Activated naive CD4-positive, alpha-beta T cell treated with anti-CD3 and anti-CD28 coated beads, Interleukin-2, amount 50 U/mL, for 24 hours (primary cell): ENCODE measurements at regions not wholly inside any gene's neighbourhood (a gene's known extent, or its start where the extent isn't known, plus 50 kb on each side); places are given as distances from the start of the nearest gene placed in this dataset.

ENCODE experiments used
- H3K27ac Mint-ChIP-seq: one replicate; pipeline ENCODE4 v1.8.0; 2021; ENCODE audit warnings: mild to moderate bottlenecking, mixed read lengths
- H3K27me3 Mint-ChIP-seq: one replicate; pipeline ENCODE4 v1.8.0; 2021; ENCODE audit warnings: mixed read lengths
- H3K36me3 Mint-ChIP-seq: one replicate; pipeline ENCODE4 v1.8.0; 2021; ENCODE audit warnings: mixed read lengths
- H3K4me1 Mint-ChIP-seq: one replicate; pipeline ENCODE4 v1.8.0; 2021; ENCODE audit warnings: mixed read lengths
- H3K4me3 Mint-ChIP-seq: one replicate; pipeline ENCODE4 v1.8.0; 2021; ENCODE audit warnings: mild to moderate bottlenecking, mixed read lengths
- H3K9me3 Mint-ChIP-seq: one replicate; pipeline ENCODE4 v1.8.0; 2021; ENCODE audit warnings: mixed read lengths

DNA sequence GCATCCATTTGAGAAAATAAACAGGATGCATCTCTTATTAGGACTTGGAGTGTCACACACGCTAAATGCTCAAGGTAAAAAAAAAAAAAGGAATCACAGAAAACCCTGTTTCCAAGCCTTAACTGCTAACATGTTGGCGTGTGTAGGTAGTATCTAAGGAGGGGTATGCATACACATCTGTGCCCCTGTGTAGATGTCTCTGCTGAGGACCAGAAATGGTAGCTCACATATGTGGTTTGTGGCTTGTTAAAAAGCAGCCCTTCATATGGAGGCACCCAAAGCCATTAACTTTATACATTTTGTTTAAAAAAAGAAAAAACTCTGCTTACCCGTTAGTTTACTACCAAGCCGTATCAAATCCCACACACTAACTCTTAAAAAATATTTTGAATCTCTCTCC, 314.1 kb downstream of the SNAPC1 start:
- Mint-ChIP-seq H3K27ac (no peak overlapping the region), H3K4me1 (peaks cover 37% of the 10 kb centered on the region), H3K27me3 (no peaks in the 10 kb centered on the region), H3K36me3 (no peaks in the 10 kb centered on the region), H3K9me3 (no peaks in the 10 kb centered on the region), H3K4me3 (no peak overlapping the region)

DNA sequence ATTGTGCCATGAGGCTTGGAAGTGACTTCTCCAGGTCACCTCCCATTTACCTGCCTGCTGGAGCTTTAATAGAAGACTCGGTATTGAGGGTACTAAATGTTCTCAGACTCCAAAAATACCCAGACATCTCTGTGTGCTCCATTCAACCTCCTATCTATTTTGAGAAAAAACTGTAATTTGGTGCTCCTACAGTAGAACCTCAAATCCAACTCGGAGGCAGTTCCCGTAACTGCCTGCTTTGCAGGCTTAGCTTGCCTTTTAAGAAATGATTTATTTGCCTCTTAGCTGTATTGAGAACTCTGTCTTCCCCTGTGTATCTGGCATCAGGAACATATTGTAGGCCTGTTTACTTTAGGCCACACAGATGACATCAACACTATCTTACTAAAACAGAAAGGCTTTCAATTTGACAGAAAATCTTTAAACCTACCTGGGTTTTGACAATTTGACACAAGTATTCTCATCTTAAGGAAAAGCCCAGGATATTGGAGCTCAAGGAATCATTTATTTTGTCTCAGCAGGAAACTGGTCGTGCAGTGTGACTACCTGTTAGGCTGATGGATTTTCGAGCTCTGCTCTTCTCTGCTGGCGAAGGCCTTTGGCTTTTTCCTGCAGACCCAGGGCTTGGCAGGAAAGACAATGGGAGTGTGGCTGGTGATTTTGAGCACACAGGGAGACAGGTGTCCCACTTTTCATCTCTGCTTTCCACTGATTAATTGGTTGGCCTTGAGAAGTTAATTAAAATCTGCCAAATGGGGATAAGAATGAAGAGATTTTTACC, 314.8 kb downstream of the SNAPC1 start:
- Mint-ChIP-seq H3K36me3 (no peaks in the 10 kb centered on the region), H3K4me3 (peak overlapping the region; percentile 23), H3K27me3 (no peaks in the 10 kb centered on the region), H3K4me1 (peaks cover 43% of the 10 kb centered on the region), H3K9me3 (no peaks in the 10 kb centered on the region), H3K27ac (no peak overlapping the region)

DNA sequence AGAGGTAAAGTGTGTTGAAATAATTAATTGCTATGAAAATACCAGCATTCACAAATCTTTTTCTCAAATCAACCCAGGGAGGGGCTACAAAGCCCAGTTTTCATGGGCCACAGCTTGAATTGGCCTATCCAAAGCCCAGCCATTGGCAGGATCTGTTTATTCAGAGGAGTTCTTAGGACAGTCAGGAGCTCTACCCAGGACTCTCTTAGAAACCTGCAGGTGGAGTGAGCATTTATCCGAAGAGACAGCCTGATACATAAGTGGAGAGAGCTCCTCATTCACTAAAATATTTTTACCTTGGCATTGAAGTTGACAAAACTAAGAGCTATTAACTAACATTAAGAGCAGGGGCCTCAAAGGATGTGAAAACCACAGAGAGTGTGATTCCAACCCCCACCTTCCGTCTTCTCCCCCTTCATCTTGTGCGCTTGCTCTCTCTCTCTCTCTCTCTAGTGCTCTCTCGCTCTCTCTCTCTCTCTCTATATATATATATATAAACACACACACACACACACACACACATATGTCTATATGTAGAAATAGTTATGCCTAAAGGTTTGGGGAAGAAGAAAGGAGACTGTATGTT, 315.5 kb downstream of the SNAPC1 start:
- no peaks in the 10 kb centered on the region for H3K36me3 Mint-ChIP-seq
- H3K9me3 Mint-ChIP-seq: no peaks in the 10 kb centered on the region
- H3K4me3 Mint-ChIP-seq: peak overlapping the region; percentile 23
- H3K27me3 Mint-ChIP-seq: no peaks in the 10 kb centered on the region
- no peak overlapping the region for H3K27ac Mint-ChIP-seq
- peaks cover 51% of the 10 kb centered on the region for H3K4me1 Mint-ChIP-seq

DNA sequence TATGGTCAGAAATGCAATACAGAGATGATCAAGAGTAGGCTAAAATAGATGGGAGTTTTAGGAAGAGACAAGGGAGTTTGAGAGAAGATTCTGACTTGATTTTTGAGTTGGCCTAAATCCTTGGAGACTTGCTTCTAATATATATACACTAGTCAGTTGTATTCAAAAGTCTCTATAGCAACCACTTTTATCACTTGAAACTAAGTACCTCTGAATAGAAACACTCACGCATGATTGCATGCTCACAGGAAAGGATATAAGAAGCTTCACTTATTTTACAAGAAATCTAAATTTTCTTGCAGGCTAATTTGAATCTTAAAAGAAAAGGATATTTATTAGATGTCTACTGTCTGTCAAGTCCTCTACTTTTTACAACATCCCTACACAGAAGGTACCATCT, 316.8 kb downstream of the SNAPC1 start:
- Mint-ChIP-seq H3K27ac (no peak overlapping the region), H3K4me3 (no peak overlapping the region), H3K36me3 (no peaks in the 10 kb centered on the region), H3K27me3 (no peaks in the 10 kb centered on the region), H3K4me1 (peaks cover 51% of the 10 kb centered on the region), H3K9me3 (no peaks in the 10 kb centered on the region)

DNA sequence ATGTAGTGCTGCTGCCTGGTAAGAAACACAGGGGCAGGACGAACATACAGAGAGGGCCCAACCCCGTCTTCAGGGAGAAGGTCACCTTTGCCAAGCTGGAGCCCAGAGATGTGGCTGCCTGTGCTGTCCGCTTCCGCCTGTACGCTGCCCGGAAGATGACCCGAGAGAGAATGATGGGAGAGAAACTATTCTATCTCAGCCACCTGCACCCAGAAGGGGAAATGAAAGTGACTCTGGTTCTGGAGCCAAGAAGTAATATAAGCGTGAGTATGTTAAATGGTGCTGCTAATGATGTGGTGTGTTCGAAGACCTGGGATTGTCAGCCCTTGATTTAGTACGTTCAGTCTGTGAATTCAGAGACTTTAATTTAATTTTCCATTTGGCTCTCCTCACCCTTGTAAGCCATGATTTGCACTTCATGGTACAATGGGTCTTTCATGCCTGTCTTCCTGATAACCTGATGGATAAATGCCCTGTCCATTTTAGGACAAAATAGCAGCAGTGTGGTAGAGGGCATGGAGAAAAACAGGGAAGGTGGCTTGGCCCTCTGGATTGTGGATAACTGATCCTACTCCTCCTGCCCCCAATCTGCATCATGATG, 318.9 kb downstream of the SNAPC1 start:
- Mint-ChIP-seq H3K9me3 (no peaks in the 10 kb centered on the region), H3K4me3 (no peak overlapping the region), H3K27ac (no peak overlapping the region), H3K27me3 (no peaks in the 10 kb centered on the region), H3K36me3 (peaks cover 4% of the 10 kb centered on the region), H3K4me1 (peaks cover 51% of the 10 kb centered on the region)

DNA sequence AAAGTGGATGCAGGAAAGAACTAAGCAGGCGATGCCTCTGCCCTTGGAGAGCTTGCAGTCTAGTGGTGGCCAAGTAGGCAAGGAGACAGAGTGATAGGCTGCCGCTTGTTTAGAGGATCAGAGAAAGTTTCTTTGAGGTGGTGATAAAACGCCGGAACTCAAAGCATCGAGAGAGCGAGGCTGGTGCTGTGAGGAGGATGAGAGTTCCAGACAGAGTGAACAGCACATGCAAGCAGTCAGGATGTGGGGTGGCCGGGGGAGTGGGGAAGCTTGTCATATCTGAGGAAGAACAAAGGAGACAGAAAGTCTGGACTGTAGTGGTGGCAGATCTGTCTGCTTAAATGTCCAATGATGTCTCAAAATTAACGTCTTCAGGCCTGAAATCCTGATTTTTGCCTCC, 319.7 kb downstream of the SNAPC1 start:
- Mint-ChIP-seq H3K27ac (no peak overlapping the region), H3K4me1 (peaks cover 43% of the 10 kb centered on the region), H3K4me3 (no peak overlapping the region), H3K9me3 (no peaks in the 10 kb centered on the region), H3K36me3 (peaks cover 6% of the 10 kb centered on the region), H3K27me3 (peaks cover 3% of the 10 kb centered on the region)

DNA sequence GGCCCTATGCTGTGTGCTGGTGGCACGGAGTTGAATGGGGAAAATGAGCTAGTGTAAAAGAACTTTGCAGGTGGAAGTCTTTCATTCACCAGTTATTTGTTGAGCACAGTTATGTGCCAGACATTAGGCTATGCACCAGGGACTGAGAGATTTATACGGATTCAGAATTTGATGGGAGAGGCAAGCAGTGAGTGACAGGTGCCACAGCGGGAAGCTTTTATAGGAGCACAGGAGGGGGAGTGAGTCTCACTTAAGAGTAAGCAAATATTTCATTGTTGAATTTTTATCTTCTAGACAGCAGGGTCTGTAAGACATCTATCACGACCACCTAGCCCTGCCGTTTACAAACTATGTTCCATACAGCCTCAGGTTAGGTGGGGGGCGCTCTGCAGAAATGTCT, 320.6 kb downstream of the SNAPC1 start:
- peaks cover 35% of the 10 kb centered on the region for H3K4me1 Mint-ChIP-seq
- no peaks in the 10 kb centered on the region for H3K9me3 Mint-ChIP-seq
- no peak overlapping the region for H3K27ac Mint-ChIP-seq
- peaks cover 4% of the 10 kb centered on the region for H3K27me3 Mint-ChIP-seq
- H3K4me3 Mint-ChIP-seq: no peak overlapping the region
- peaks cover 7% of the 10 kb centered on the region for H3K36me3 Mint-ChIP-seq

DNA sequence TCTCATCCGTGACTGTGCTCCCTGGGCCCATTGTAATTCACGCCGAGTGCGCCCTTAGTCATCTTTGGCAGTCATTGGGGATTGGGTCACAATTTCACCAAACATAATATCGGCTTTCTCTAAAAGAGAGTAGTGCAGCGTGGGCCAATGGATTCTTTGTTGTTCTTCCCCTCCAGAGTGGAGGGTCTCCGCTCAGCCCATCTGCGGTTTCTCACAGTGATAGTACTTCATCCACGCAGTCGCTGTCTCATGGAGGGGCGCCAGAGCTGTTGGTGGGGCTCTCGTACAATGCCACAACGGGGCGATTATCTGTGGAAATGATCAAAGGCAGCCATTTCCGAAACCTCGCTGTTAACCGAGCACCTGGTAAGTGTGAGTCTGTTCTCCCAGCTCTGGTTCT, 321.8 kb downstream of the SNAPC1 start:
- H3K27ac Mint-ChIP-seq: no peak overlapping the region
- peaks cover 7% of the 10 kb centered on the region for H3K36me3 Mint-ChIP-seq
- H3K9me3 Mint-ChIP-seq: no peaks in the 10 kb centered on the region
- no peak overlapping the region for H3K4me3 Mint-ChIP-seq
- peaks cover 4% of the 10 kb centered on the region for H3K27me3 Mint-ChIP-seq
- peaks cover 22% of the 10 kb centered on the region for H3K4me1 Mint-ChIP-seq

DNA sequence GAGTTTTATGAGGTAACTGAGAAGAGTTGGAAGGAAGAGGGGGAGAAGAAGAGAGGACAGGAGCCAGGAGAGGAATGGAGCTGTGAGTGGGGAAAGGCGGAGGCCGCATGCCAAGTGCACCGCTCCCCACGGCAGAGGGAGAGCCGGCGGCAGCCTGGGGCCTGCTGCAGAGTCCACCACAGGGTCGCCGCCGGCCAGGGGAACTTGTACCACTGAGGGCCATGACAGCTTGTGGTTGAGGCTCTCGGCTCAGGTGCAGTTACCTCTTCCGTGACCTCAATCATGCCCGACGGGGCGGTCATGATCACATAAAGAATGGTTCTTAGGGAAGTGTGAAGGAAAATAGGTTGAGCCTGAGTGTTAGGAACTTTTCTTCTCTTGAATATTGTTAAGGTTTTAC, 325.0 kb downstream of the SNAPC1 start:
- peaks cover 5% of the 10 kb centered on the region for H3K9me3 Mint-ChIP-seq
- no peak overlapping the region for H3K4me3 Mint-ChIP-seq
- peaks cover 6% of the 10 kb centered on the region for H3K4me1 Mint-ChIP-seq
- H3K27ac Mint-ChIP-seq: no peak overlapping the region
- peaks cover 4% of the 10 kb centered on the region for H3K27me3 Mint-ChIP-seq
- peaks cover 7% of the 10 kb centered on the region for H3K36me3 Mint-ChIP-seq

DNA sequence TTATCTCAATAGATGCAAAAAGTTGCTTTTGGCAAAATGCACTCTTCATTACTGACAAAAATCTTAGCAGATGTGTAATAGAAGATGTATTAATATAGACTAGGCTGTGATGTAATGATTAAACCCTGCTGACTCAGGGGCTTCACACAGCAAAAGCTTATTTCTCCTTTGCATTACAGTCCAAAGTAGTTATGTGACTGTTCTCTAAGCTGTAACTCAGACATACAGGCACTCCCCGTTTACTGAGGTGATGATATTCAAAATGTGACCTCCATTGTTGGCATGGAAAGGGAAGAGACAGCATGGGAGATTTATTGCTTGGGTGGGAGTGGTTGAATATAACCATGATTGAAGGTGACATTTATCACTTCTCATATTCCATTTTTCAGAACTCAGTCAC, 331.5 kb downstream of the SNAPC1 start:
- H3K9me3 Mint-ChIP-seq: peaks cover 5% of the 10 kb centered on the region
- no peak overlapping the region for H3K27ac Mint-ChIP-seq
- H3K27me3 Mint-ChIP-seq: peaks cover 4% of the 10 kb centered on the region
- H3K36me3 Mint-ChIP-seq: no peaks in the 10 kb centered on the region
- peaks cover 7% of the 10 kb centered on the region for H3K4me1 Mint-ChIP-seq
- H3K4me3 Mint-ChIP-seq: no peak overlapping the region

DNA sequence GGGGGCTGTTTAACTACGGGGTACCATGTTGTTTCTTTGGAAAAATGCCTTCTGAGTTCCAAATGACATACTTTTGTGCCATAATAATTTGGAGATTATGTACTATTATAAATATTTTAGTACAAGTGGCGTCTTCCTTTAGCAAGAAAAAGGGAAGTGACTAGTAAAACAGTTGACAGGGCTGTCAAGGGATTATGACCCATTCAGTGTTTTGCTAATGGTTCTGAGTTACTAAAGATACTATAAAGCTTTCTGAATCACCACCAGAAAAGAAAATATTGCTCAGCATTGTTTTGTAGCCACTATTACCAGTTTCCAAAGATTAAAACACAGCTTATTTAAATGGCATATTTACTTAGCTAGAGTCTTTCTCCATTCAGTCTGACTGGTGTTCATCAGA, 334.9 kb downstream of the SNAPC1 start:
- no peak overlapping the region for H3K4me3 Mint-ChIP-seq
- H3K36me3 Mint-ChIP-seq: no peaks in the 10 kb centered on the region
- H3K4me1 Mint-ChIP-seq: peaks cover 7% of the 10 kb centered on the region
- no peak overlapping the region for H3K27ac Mint-ChIP-seq
- H3K9me3 Mint-ChIP-seq: no peaks in the 10 kb centered on the region
- peaks cover 4% of the 10 kb centered on the region for H3K27me3 Mint-ChIP-seq

DNA sequence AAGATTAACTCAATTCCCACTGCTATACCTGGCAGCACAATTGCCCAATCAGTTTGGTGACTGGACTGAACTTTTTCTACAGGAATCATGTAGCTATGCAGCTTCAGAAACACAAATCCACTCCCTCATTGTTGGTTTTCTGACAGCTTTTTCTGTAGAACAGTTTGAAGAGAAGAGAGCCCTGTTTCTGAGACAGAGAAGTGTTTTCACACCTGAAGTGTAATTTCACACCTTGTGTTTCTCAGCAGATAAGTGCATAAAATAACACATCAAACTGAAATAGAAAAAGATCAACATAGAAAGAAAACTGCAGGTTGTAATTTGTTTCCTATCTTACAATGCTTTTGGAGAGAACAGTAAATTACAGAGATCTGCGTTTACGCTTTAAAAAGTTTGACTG, 335.6 kb downstream of the SNAPC1 start:
- H3K4me3 Mint-ChIP-seq: no peak overlapping the region
- H3K27ac Mint-ChIP-seq: no peak overlapping the region
- H3K36me3 Mint-ChIP-seq: no peaks in the 10 kb centered on the region
- peaks cover 7% of the 10 kb centered on the region for H3K4me1 Mint-ChIP-seq
- no peaks in the 10 kb centered on the region for H3K9me3 Mint-ChIP-seq
- H3K27me3 Mint-ChIP-seq: peaks cover 4% of the 10 kb centered on the region

DNA sequence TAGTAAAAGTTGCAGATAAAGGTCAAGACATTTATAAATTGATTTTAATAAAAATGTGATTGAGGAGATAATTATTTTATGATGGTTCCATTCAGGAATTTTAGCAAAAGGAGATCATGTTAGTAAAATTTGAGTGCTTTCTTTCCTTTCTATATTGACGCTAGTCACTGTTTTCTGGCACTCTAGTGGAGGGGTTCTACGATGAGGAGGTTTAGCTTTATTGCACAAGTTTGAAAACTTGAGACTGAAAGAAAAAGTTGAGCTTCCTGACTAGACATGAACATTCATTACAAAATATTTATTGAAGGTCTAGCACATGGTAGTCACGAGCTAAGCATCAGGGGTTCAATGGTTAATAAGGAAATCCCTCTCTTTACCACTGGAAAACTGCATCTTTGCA, 336.1 kb downstream of the SNAPC1 start:
- no peaks in the 10 kb centered on the region for H3K36me3 Mint-ChIP-seq
- no peak overlapping the region for H3K4me3 Mint-ChIP-seq
- peaks cover 4% of the 10 kb centered on the region for H3K27me3 Mint-ChIP-seq
- H3K27ac Mint-ChIP-seq: no peak overlapping the region
- no peaks in the 10 kb centered on the region for H3K9me3 Mint-ChIP-seq
- peaks cover 7% of the 10 kb centered on the region for H3K4me1 Mint-ChIP-seq

DNA sequence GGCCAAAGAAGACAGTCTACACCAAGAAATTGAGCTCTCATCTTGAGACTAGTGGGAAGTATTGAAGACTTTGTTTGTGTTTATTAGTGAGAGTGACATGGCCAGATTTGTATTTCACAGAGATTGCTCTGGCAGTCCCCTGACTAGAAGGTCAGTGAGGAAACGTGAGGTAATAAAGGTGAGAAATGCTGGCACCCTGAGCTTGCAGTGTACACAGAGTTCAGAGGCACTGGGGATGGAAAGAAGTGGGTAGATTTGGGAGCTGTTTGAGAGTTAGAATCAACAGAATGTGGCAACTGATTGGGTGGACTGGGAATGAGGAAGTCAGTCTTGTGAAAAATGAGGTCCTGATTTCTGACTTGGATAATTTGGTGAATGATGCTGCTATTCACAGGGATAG, 336.9 kb downstream of the SNAPC1 start:
- no peaks in the 10 kb centered on the region for H3K36me3 Mint-ChIP-seq
- no peak overlapping the region for H3K4me3 Mint-ChIP-seq
- peaks cover 7% of the 10 kb centered on the region for H3K4me1 Mint-ChIP-seq

DNA sequence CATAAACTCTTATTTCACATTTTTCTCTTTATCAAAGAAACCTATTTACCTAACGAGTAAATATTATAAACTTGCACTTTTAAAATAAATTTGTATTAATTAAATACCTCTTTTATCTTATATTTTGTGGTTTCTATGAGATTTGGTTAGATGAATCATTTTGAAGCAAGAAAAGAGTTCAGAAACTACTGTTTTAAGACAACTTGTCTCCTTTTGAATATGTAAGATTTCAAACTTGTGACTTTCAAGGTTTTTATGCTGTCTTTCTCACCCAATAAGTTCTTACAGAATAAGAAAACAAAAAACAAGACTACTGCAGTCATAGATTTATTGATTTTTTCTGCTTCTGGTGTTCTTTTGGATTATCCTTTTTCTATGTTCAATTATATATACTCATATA, 339.0 kb downstream of the SNAPC1 start:
- Mint-ChIP-seq H3K4me1 (peaks cover 7% of the 10 kb centered on the region), H3K9me3 (no peaks in the 10 kb centered on the region), H3K27ac (no peak overlapping the region), H3K36me3 (no peaks in the 10 kb centered on the region), H3K27me3 (peaks cover 3% of the 10 kb centered on the region), H3K4me3 (no peak overlapping the region)

More for the DNA sequence above, 336.9 kb downstream of the SNAPC1 start:
- no peaks in the 10 kb centered on the region for H3K9me3 Mint-ChIP-seq
- no peak overlapping the region for H3K27ac Mint-ChIP-seq
- H3K27me3 Mint-ChIP-seq: peaks cover 4% of the 10 kb centered on the region

DNA sequence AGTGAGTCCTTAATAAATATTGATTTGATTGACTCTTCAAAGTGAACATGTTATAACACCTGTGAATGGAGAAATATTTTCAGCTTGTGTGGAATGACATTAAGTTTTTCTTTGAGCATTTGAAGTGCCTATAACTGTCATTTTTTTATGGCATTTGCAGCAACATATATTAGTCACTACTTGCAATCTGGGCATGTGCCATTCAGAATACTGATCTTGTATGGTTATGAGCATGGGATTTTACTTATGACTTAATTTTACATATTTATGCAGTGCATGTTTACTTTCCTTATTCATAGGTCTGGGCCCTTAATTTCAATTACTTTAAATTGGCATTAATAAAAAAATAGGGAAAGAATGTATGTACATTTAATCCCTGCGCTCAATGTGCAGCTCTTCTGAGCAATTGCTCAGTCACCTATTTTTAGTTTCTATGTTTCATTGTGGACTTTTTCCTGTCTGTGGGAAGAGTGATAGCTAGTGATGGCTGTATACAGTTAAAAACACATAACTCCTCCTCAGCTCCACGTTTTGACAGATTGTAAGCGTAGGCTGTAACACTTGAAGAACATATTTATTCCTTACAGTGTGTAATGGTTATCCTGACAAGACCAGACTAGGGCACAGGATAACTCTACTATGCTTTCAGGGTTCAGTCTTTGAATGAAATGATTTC, 339.6 kb downstream of the SNAPC1 start:
- H3K9me3 Mint-ChIP-seq: no peaks in the 10 kb centered on the region
- peaks cover 3% of the 10 kb centered on the region for H3K27me3 Mint-ChIP-seq
- H3K4me1 Mint-ChIP-seq: peaks cover 7% of the 10 kb centered on the region
- no peaks in the 10 kb centered on the region for H3K36me3 Mint-ChIP-seq
- H3K4me3 Mint-ChIP-seq: no peak overlapping the region
- H3K27ac Mint-ChIP-seq: no peak overlapping the region
